HG03280 (cell line): ENCODE measurements at regions not wholly inside any gene's neighbourhood (a gene's known extent, or its start where the extent isn't known, plus 50 kb on each side); places are given as distances from the start of the nearest gene placed in this dataset.
"Not testable (repeated sequence)": the region's sequence is repeated elsewhere in the genome, so short reads cannot be mapped to it uniquely, and the experiment has no call there.

Experiments used
- ATAC-seq: cut with Tn5 transposase; IDR thresholded peaks from one replicate; pipeline ENCODE4 v1.9.1; 2021; ENCODE audit warnings: mild to moderate bottlenecking, moderate library complexity; ENCODE audit not compliant: unreplicated experiment

- no peak for ATAC-seq
Measured at GRCh38 chr5:44935871-44936270, 127.1 kb downstream of the MRPS30 start.

- no peak for ATAC-seq
Measured at GRCh38 chr5:44942524-44943001, 133.8 kb downstream of the MRPS30 start.

DNA sequence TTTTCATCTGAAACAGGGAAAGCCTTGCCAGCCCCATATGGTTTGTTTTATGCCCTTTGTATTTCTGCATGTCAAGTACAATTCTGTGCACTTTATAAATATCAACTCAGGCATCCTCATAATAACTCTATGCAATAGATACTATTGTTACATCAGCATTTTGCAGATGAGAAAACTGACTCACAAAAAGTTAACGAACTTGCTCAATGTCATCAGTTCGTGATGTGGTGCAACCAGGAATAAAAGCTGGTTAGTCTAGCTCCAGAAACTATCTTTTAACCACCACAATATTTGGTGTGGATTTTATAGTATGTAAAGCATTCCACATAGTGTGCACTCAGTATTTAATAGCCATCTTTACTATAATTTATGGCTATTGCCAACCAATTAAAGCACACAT lies 134.9 kb downstream of the MRPS30 start:
- no peak for ATAC-seq

DNA sequence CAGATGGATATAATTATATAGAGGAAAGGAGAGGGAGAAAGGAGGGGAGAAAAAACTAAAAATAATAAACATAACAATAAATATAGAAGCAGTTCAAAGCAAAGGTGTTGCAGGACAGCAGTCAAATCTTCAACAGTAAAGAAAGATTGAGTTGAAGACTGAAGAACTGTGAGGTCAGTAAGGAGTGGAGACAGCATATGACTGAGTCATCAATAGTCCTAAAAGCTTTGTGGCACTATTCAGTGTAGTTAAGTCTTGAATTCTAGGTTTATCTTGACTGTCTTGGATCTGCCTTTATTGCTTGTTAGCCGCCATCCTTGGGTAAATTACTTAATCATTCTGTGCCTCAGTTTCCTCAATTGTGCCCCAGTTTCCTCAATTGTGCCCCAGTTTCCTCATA lies 137.0 kb downstream of the MRPS30 start:
- ATAC-seq, result no peak

DNA sequence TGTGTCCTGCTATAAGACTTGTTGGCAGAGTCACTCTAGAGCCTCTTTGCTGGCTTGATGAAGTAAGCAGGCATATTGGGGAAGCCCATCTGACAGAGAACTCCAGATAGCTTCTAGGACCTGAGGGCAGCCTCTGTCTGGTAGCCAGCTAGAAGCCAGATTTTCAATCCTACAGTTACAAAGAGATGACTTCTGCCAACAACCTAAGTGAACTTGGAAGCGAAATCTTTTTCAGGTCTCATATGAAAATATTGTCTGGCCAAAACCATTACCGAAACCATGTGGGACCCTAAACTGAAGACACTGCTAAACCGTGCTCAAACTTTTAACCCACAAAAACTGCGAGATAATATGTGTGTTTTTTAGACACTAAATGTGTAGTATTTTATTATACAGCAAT lies 140.9 kb downstream of the MRPS30 start:
- ATAC-seq, result no peak

DNA sequence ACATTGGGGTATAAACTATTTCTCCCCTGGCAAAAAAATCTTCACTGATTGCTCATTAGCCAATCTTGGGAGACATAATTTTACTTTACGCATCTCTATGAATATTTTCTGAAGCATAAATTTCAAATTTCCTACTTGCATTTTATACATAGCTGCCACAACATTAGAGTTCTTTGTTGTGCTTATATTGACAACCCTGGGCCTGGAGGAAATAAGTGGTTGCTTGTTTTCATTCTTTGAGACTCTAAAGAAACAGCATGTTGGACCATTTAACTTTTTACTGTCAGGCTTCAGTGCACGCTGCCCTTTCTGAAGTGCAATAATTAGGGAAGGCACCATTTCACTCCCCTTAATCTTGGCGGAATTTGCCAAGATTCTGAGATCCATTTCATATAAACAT lies 142.6 kb downstream of the MRPS30 start:
- ATAC-seq, result no peak

DNA sequence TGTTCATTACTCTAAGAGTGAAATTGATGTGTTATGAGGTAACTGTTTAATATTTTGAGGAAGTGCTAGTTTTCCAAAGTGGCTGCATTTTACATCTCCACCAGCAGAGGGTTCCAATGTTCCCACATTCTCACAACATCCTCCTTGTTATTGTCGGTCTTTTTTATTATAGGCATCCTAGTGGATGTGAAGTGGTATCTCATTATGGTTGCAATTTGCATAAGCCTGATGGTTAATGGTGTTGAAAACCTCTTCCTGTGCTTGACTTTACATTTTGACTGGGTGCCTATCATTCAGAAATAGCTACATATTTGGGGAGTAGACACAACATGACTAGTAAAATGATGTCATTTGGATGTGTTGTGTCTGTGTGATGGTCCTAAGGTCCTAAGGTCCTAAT lies 143.6 kb downstream of the MRPS30 start:
- peak; percentile 62 for ATAC-seq

- no peak for ATAC-seq
Measured at GRCh38 chr5:44953078-44953477, 144.3 kb downstream of the MRPS30 start.

DNA sequence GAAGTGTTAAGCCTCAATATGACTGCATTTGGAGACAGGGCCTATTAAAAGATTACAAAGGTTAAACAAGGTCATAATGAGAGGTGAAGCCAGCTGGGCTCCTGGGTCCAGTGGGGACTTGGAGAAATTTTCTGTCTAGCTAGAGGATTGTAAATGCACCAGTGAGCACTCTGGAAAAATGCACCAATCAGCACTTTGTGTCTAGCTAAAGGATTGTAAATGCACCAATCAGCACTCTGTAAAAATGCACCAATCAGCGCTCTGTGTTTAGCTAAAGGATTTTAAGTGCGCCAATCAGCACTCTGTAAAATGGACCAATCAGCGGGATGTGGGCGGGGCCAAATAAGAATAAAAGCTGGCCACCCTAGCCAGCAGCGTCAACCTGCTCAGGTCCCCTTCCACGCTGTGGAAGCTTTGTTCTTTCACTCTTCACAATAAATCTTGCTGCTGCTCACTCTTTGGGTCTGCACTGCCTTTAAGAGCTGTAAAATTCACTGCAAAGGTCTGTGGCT lies 150.3 kb downstream of the MRPS30 start:
- ATAC-seq, result not testable (repeated sequence)

DNA sequence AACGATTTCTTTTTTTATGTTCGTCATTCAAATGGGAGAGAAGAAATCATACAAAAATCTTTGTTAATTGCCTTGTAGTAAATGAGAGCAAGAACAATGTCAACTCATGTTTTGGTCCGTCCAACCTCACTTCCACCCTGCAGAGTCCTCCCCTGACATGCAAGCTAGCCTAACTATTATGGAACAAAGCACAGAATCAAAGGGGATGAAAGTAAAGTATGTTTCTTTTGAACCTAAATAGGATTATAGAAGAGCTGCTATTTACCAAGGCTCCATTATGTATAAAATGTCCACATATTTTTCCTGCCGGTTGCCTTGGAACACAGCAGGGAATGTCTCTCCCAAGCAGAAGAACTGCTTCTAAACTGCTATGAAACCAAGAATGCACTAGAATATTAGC lies 161.1 kb downstream of the MRPS30 start:
- no peak for ATAC-seq

- not testable (repeated sequence) for ATAC-seq
Measured at GRCh38 chr5:44970963-44971362, 162.2 kb downstream of the MRPS30 start.

DNA sequence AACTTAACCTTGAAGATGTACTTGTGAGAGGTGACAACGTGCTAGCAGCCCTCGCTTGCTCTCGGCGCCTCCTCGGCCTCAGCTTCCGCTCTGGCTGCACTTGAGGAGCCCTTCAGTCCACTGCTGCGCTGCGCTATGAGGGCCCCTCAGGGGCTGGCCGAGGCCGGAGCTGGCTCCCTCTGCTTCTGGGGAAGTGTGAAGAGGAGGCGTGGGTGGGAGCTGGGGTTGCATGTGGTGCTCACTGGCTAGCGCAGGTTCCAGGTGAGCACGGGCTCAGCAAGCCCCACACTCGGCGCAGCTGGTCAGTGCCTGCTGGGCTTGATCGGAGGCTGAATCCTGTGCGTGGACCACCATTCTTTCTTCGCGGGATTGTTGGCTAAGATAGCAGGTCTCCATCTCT lies 166.1 kb downstream of the MRPS30 start:
- no peak for ATAC-seq

DNA sequence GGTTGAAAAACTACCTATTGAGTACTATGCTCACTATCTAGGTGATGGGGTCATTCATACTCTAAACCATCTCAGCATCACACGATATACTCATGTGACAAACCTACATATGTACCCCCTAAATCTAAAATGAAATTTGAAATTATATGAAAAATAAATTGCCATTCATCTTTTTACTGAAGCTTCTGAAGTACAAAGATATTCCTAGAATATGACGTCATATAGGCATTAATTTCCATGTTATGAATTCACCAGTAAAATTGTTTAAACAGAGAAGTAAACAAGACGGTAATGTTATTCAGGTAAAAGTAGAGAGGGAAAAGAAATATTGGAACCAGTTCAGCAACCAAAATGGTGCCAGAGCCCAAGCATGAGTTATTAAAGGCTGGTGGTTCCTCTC lies 173.0 kb downstream of the MRPS30 start:
- ATAC-seq, result no peak

DNA sequence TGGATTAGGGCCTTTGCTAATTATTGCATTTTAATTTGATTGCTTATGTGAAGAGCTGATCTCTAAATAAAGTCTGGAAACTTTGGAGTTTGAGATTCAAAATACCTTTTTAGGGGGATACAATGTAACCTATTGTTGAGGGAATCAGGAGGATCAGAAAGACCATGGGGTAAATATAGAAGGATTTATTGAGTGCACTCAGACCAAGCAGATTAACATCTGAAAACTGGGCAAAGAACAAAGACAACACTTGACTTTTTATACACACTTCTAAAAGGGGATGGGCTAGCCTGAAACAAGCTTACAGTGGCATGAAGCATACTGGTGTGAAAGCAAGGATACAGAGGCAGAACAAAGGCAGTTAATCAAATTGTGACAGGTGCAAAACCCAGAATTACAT lies 174.3 kb downstream of the MRPS30 start:
- ATAC-seq, result no peak

DNA sequence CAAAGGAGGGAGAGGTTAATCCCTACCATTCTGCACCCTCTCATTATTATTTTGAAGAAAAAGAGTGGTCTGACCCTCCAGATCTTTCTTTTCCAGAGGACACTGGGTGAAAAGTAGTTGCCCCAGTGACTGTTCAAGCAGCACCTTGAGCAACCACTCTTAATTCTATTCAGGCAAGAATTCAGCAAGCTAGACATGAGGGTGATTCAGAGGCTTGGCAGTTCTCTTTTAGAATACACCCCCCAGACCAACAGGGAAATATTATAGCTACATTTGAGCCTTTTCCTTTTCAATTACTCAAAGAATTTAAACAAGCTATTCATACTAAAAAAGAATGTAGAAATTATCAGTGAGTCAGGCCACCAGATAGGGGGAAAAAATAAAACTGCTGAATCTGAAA lies 178.3 kb downstream of the MRPS30 start:
- no peak for ATAC-seq

DNA sequence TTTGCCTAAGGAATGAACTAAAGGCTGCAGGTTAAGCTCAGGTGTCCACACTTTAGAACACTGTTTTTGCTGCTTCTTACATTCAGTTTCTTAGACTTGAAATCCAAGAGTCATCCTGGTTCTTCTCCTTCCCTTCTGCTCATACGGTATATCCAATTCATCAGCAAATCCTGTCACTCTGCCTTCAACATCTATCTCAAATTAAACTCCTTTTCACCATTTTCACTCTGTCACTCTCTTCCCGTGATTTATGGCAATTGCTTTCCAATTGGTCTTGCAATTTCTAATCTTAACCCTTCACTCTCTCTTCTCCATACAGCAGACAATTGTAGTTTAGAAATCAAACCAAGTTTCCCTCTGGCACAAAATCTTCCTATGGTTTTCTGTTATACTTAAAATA lies 182.9 kb downstream of the MRPS30 start:
- ATAC-seq, result no peak

DNA sequence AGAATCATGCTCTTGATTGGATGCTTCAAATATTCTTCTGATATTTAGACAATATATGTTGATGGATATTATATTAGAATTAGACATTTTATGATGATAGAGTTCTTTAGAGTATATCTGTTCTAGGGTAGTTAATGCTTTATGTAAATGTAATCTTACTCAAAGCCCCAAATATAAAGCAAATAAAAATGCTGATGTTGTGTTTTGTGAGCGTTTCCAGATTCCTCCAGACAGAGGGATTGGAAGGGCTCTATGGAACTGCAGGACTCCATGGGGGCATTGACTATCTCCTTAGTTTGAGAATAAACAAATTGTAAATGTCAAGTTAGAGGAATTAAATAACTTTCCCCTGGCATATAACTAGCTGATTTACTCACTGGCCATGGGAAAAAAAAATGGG lies 184.5 kb downstream of the MRPS30 start:
- no peak for ATAC-seq

GRCh38 chr5:44997506-44997905 lies 188.8 kb downstream of the MRPS30 start:
- no peak for ATAC-seq

GRCh38 chr5:45007102-45007501 lies 198.4 kb downstream of the MRPS30 start:
- ATAC-seq, result not testable (repeated sequence)

- ATAC-seq, result no peak
Measured at GRCh38 chr5:45017568-45017967, 208.8 kb downstream of the MRPS30 start.

- ATAC-seq, result no peak
Measured at GRCh38 chr5:45029553-45029952, 220.8 kb downstream of the MRPS30 start.

GRCh38 chr5:45035991-45036390 lies 227.2 kb downstream of the MRPS30 start:
- ATAC-seq, result no peak

DNA sequence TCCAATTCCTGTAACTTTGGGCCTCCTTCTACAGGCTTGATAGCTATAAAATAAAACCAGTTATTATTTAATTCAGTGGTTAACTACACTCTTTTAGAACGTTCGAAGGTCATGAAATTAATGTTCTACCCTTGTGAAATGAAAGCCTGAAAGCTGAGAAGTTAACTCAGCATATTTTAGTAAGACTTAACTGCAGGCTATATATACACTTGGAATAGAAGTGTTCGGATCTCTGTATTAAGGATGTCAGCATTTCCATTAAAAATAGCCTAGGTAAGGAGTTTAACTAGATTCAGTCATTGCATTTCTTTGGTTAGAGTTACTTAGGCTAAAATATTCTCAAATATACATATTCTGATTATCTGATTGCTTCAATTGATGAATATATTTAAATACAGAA lies 229.2 kb downstream of the MRPS30 start:
- no peak for ATAC-seq
